Effector memory CD4-positive, alpha-beta T cell (primary cell): ENCODE measurements at regions not wholly inside any gene's neighbourhood (a gene's known extent, or its start where the extent isn't known, plus 50 kb on each side); places are given as distances from the start of the nearest gene placed in this dataset.

ENCODE experiments used
- DNase-seq, 3 donors: peaks; one replicate each; pipeline ENCODE4 v3.0.0-alpha.2; 2020
- H3K27ac ChIP-seq: 2 replicates; pipeline ENCODE4 v1.7.0; 2013; ENCODE audit warnings: mild to moderate bottlenecking, low read length, moderate library complexity; ENCODE audit not compliant: insufficient read depth, poor library complexity, severe bottlenecking
- H3K27me3 ChIP-seq: replicated peaks from 2 replicates; pipeline ENCODE4 v1.7.0; 2013; ENCODE audit warnings: mild to moderate bottlenecking, low read length; ENCODE audit not compliant: insufficient read depth, control insufficient read depth, poor library complexity, severe bottlenecking
- H3K36me3 ChIP-seq: 2 replicates; pipeline ENCODE4 v1.7.0; 2013; ENCODE audit warnings: mild to moderate bottlenecking, low read length, moderate library complexity; ENCODE audit not compliant: control insufficient read depth, insufficient read depth
- H3K4me1 ChIP-seq: 2 replicates; pipeline ENCODE4 v1.7.0; 2013; ENCODE audit warnings: low read length, mild to moderate bottlenecking; ENCODE audit not compliant: control insufficient read depth, insufficient read depth, poor library complexity, severe bottlenecking
- H3K4me3 ChIP-seq: 2 replicates; pipeline ENCODE4 v1.7.0; 2013; ENCODE audit warnings: low read length, low read depth, mild to moderate bottlenecking; ENCODE audit not compliant: insufficient read depth, poor library complexity, severe bottlenecking
- H3K9me3 ChIP-seq: 2 replicates; pipeline ENCODE4 v1.7.0; 2013; ENCODE audit warnings: mild to moderate bottlenecking, low read length, moderate library complexity; ENCODE audit not compliant: control insufficient read depth

DNA sequence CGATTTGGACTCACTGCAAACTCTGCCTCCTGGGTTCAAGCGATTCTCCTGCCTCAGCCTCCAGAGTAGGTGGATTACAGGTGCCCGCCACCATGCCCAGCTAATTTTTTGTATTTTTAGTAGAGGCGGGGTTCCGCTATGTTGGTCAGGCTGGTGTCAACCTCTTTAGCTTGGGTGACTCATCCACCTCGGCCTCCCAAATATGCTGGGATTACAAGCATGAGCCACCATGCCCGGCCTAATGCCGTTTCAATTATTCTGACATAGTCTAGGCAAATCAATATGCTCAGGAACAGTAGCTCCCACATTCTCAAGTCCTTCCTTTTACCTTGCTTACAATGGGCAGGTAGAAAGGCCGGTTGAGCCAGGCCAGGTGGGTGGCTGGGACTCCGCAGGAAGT is 82.0 kb upstream of the EEA1 start:
- Histone ChIP-seq H3K4me3 (no peak overlapping the region), H3K4me1 (no peaks in the 10 kb centered on the region), H3K27ac (no peak overlapping the region), H3K36me3 (no peaks in the 10 kb centered on the region), H3K9me3 (no peaks in the 10 kb centered on the region), H3K27me3 (no peaks in the 10 kb centered on the region)
- no peak for DNase-seq

- DNase-seq = no peak
- Histone ChIP-seq H3K4me1 (no peaks in the 10 kb centered on the region), H3K27me3 (no peaks in the 10 kb centered on the region), H3K27ac (no peak overlapping the region), H3K36me3 (no peaks in the 10 kb centered on the region), H3K4me3 (no peak overlapping the region), H3K9me3 (no peaks in the 10 kb centered on the region)
Observed at GRCh38 chr12:93015871-93016751, 87.0 kb upstream of the EEA1 start.

GRCh38 chr12:93016752-93017350 is 87.8 kb upstream of the EEA1 start:
- H3K9me3 ChIP-seq = no peaks in the 10 kb centered on the region
- DNase-seq = no peak

DNA sequence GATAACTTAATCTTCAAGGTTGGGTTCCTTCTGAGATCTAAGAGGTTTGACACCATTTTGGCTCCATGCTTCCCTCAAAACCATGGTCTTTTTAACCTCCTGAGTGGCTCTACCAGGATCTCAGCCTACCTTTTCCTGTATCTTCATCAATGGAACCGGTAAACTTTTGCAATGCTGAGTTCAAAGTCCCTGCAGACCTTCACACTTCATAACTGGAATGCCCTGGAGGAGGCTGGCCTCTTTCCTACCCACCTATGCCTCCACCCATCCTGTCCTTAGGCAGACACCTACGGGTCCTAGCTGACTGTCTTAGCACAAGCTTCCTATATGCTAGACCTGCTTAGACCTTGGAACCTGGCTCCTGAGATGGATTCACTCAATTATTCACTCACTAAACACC is 89.5 kb upstream of the EEA1 start:
- Histone ChIP-seq H3K4me1 (no peaks in the 10 kb centered on the region), H3K4me3 (no peak overlapping the region), H3K27ac (no peak overlapping the region), H3K27me3 (no peaks in the 10 kb centered on the region), H3K9me3 (no peaks in the 10 kb centered on the region), H3K36me3 (no peaks in the 10 kb centered on the region)
- DNase-seq = no peak

More at GRCh38 chr12:93016752-93017350, 87.8 kb upstream of the EEA1 start:
- no peaks in the 10 kb centered on the region for H3K27me3 ChIP-seq
- H3K27ac ChIP-seq = no peak overlapping the region
- H3K36me3 ChIP-seq = no peaks in the 10 kb centered on the region
- H3K4me1 ChIP-seq = no peaks in the 10 kb centered on the region
- no peak overlapping the region for H3K4me3 ChIP-seq

DNA sequence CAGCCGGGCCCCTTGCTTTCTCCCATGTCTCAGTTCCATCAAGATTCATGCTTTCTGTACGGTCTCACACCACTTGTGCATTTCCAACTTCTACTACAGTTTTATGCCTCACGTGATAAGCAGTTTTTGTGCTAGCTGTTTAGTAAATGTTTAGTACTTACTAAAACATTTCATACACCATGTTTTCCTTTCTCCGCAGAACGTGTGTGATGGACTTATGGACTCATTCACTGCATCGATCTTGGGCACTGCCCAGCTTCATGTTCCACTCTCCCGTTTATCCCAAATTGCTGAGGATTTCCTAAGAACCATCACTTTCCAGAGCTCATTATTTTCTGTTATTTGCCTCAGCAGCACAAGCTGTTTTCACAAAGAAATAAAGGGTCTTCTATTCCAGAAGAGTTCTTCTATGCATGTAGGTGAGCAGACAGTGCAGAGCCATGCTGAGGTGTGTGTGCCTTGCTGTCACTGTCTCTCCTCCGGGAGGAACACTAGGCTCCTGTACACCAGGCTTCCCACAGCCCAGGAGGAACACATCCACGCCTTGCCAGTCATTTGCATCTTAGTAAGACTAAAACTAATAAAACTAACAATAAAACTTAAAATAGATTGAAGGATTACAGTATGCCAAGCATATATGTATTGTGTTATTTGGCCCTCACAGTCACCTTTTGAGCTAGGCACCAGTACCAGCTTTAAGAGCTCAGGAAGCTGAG is 90.3 kb upstream of the EEA1 start:
- Histone ChIP-seq H3K4me3 (no peak overlapping the region), H3K36me3 (no peaks in the 10 kb centered on the region), H3K9me3 (no peaks in the 10 kb centered on the region), H3K27ac (no peak overlapping the region), H3K27me3 (no peaks in the 10 kb centered on the region), H3K4me1 (no peaks in the 10 kb centered on the region)
- DNase-seq = no peak

DNA sequence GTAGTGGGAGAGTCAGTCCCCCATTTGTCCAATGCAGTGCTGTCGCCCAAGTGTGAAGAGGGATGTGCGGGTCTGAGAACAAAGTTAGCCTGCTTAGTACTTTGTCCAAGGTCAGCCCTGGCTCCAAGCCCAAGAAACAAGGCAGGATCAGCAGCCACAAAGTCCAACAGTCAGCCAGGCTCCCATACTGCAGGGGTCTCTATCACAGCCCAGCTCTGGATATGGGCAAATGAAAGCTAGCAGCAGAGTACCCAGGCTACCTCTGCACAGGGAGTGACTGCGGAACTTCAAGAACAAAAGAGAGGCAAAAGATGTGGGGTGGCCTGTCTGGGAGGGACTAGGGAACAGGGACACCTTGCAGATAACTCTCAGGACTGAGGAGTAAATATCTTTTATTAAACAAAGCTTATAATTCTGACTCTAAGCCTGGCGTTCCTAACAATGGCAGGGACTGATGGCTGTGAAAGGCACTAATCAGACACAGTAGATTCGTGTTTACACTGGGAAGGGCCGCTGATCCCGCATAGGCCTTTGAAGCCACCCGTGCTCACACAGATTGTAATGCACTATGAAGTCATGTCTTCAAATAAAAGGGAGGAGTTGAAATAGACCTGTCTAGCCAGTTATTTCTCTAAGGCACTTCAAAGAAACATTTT is 91.0 kb upstream of the EEA1 start:
- DNase-seq = no peak
- H3K36me3 ChIP-seq = no peaks in the 10 kb centered on the region
- H3K27me3 ChIP-seq = no peaks in the 10 kb centered on the region
- no peaks in the 10 kb centered on the region for H3K9me3 ChIP-seq
- H3K4me1 ChIP-seq = no peaks in the 10 kb centered on the region
- H3K27ac ChIP-seq = no peak overlapping the region
- no peak overlapping the region for H3K4me3 ChIP-seq

GRCh38 chr12:93020631-93021597 is 91.8 kb upstream of the EEA1 start:
- H3K4me1 ChIP-seq = no peaks in the 10 kb centered on the region
- no peaks in the 10 kb centered on the region for H3K36me3 ChIP-seq
- H3K9me3 ChIP-seq = no peaks in the 10 kb centered on the region
- DNase-seq = no peak
- no peak overlapping the region for H3K4me3 ChIP-seq
- no peaks in the 10 kb centered on the region for H3K27me3 ChIP-seq
- no peak overlapping the region for H3K27ac ChIP-seq

DNA sequence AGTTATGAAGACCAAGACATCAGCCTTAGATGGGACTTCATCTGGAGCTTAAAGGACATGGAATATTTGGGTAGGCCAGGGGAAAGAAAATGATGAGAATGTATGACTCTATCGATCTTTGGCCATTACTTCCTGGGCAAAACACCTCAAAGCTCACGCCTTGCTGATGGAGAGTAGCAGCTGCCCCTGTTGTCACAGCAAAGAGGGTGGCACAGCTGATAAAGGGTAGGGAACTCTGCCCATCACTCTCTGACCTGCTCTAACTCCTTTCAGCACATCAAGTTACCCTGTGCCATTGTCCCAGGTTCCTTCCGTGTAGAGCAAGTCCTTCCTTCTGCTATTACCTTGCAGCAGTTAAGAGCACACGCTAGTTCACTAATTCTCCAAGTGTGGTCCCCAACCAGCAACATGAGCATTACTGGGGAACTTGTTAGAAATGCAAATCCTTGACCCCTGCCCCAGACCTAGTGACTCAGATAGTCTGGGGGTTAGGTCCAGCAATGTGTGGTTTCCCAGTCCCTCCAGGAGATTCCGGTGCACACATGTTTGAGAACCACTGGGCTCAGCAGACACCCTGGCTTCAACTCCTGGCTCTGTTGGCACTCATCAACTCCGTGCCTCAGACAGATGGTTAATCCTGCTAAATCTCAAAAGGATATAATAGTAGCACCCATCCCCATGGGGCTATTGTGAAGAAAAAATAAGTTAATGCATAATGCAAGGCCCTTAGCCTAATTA is 93.7 kb upstream of the EEA1 start:
- H3K27ac ChIP-seq = no peak overlapping the region
- DNase-seq = no peak
- no peaks in the 10 kb centered on the region for H3K9me3 ChIP-seq
- no peaks in the 10 kb centered on the region for H3K27me3 ChIP-seq
- no peak overlapping the region for H3K4me3 ChIP-seq
- no peaks in the 10 kb centered on the region for H3K36me3 ChIP-seq
- H3K4me1 ChIP-seq = no peaks in the 10 kb centered on the region
